MM.1S (cell line): ENCODE measurements at regions not wholly inside any gene's neighbourhood (a gene's known extent, or its start where the extent isn't known, plus 50 kb on each side); places are given as distances from the start of the nearest gene placed in this dataset.

Experiments
- EZH2phosphoT487 ChIP-seq: fragments of 300-600 bp; sonication (generic); IDR thresholded peaks from 2 replicates; pipeline ENCODE4 v1.6.1; 2018; ENCODE audit warnings: antibody characterized with exemption, low read length
- TF ChIP-seq, protein P1 (sequence below): fragments of 300-600 bp; sonication (generic); IDR thresholded peaks from 2 replicates; pipeline ENCODE4 v1.5.1; 2016; ENCODE audit warnings: antibody characterized with exemption, low read length, mixed read lengths

- TF ChIP-seq, protein P1, sequence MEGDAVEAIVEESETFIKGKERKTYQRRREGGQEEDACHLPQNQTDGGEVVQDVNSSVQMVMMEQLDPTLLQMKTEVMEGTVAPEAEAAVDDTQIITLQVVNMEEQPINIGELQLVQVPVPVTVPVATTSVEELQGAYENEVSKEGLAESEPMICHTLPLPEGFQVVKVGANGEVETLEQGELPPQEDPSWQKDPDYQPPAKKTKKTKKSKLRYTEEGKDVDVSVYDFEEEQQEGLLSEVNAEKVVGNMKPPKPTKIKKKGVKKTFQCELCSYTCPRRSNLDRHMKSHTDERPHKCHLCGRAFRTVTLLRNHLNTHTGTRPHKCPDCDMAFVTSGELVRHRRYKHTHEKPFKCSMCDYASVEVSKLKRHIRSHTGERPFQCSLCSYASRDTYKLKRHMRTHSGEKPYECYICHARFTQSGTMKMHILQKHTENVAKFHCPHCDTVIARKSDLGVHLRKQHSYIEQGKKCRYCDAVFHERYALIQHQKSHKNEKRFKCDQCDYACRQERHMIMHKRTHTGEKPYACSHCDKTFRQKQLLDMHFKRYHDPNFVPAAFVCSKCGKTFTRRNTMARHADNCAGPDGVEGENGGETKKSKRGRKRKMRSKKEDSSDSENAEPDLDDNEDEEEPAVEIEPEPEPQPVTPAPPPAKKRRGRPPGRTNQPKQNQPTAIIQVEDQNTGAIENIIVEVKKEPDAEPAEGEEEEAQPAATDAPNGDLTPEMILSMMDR, result no peak
- no peak for TF ChIP-seq EZH2phosphoT487
Observed at GRCh38 chr17:77696721-77697460, 261.6 kb upstream of the TNRC6C start.
